ENCODE measurements at regions not wholly inside any gene's neighbourhood (a gene's known extent, or its start where the extent isn't known, plus 50 kb on each side); places are given as distances from the start of the nearest gene placed in this dataset.

DNA sequence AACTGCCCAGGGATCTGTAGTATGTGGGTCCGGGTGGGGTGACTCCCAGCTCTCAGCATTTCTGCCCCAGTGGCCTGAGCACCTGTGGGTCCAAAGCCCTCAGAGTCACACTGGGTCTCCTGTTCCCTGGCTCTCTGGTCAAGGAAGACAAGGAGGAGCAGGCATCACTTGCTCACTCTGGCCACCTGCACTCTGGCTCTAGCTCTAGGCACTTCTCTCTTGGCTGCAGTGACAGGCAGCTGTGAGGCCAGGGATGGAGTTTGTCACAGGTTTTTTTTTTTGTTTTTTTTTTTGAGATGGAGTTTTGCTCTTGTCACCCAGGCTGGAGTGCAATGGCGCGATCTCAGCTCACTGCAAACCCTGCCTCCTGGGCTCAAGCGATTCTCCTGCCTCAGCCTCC lies 84.6 kb downstream of the HS1BP3 start:
- peaks cover 14% of the 10 kb centered on the region for H3K4me1 ChIP-seq
- H3K9me3 ChIP-seq = no peaks in the 10 kb centered on the region
- TF ChIP-seq, protein P1, sequence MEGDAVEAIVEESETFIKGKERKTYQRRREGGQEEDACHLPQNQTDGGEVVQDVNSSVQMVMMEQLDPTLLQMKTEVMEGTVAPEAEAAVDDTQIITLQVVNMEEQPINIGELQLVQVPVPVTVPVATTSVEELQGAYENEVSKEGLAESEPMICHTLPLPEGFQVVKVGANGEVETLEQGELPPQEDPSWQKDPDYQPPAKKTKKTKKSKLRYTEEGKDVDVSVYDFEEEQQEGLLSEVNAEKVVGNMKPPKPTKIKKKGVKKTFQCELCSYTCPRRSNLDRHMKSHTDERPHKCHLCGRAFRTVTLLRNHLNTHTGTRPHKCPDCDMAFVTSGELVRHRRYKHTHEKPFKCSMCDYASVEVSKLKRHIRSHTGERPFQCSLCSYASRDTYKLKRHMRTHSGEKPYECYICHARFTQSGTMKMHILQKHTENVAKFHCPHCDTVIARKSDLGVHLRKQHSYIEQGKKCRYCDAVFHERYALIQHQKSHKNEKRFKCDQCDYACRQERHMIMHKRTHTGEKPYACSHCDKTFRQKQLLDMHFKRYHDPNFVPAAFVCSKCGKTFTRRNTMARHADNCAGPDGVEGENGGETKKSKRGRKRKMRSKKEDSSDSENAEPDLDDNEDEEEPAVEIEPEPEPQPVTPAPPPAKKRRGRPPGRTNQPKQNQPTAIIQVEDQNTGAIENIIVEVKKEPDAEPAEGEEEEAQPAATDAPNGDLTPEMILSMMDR (IDR thresholded peaks at IDR 0.05) = no peak
- H3K27me3 ChIP-seq (ENCODE audit: low read depth) = no peaks in the 10 kb centered on the region
- intact Hi-C loops (cut with DNase I) = no loop called here
- no peak overlapping the region for H3K4me3 ChIP-seq
- DNase-seq = no peak
- no peak for ATAC-seq
- H3K36me3 ChIP-seq = no peaks in the 10 kb centered on the region
- peak overlapping the region; percentile 31 for H3K27ac ChIP-seq

DNA sequence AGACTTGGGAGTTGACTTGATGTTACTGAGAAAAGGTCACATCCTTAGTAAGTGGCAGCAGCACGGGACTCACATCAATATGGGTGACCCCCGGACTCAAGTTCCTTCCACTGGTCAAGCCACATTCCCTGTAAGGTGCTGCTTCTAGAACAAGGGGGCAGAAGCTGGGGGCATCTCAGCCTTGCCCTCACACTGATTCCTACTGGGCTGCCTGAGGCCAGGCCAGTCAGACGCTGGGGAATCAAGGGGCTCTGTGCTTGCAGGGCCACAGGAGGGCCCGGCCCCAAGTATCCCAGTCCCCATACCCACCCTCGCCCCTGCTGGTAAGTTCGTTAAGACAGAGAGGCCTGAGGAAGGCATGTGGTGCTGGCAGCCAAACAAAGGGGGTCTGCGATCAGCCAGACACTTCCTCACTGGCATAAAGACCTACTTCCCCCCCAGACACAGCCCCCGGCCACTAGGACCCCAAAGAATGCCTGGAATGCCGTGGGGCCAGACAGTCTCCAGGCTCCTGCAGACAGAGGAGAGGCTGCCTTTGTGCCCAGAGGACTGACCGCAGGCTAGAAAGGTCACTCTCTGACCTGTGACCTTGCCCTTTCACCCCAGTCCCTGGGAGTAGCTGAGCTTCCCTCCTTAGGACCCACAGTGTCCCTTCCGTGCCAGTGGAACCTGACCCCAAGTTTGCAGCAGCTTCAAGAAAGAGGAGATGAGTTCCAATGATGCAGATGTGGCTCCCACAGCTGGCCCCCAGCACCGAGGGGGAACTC lies 83.6 kb downstream of the HS1BP3 start:
- no peak overlapping the region for H3K27ac ChIP-seq
- intact Hi-C loops (cut with DNase I) = no loop called here
- DNase-seq = no peak
- no peak overlapping the region for H3K4me3 ChIP-seq
- TF ChIP-seq, protein P1 (IDR thresholded peaks at IDR 0.05) = no peak
- ATAC-seq = no peak
- H3K36me3 ChIP-seq = no peaks in the 10 kb centered on the region
- peaks cover 24% of the 10 kb centered on the region for H3K4me1 ChIP-seq
- no peaks in the 10 kb centered on the region for H3K27me3 ChIP-seq (ENCODE audit: low read depth)
- H3K9me3 ChIP-seq = no peaks in the 10 kb centered on the region

Measured in lower lobe of right lung (tissue), 2 donors.